ENCODE measurements at regions not wholly inside any gene's neighbourhood (a gene's known extent, or its start where the extent isn't known, plus 50 kb on each side); places are given as distances from the start of the nearest gene placed in this dataset.
"Not testable (repeated sequence)": the region's sequence is repeated elsewhere in the genome, so short reads cannot be mapped to it uniquely, and the experiment has no call there.

- DNase-seq, result no peak
Observed at GRCh38 chr13:23947893-23948292, 50.6 kb upstream of the C1QTNF9B start.

- DNase-seq, result no peak
Observed at GRCh38 chr13:23949200-23949599, 51.9 kb upstream of the C1QTNF9B start.

- DNase-seq, result no peak
Observed at GRCh38 chr13:23949736-23950135, 52.4 kb upstream of the C1QTNF9B start.

- no peak for DNase-seq
Observed at GRCh38 chr13:23950736-23951510, 53.6 kb upstream of the C1QTNF9B start.

- no peak for DNase-seq
Observed at GRCh38 chr13:23952796-23953195, 55.5 kb upstream of the C1QTNF9B start.

GRCh38 chr13:23953860-23954512 is 56.7 kb upstream of the C1QTNF9B start:
- no peak for DNase-seq

- DNase-seq, result no peak
Observed at GRCh38 chr13:23955064-23955463, 57.8 kb upstream of the C1QTNF9B start.

GRCh38 chr13:23956106-23956505 is 58.8 kb upstream of the C1QTNF9B start:
- DNase-seq, result no peak

- DNase-seq, result no peak
Observed at GRCh38 chr13:23957981-23958380, 60.7 kb upstream of the C1QTNF9B start.

- DNase-seq, result no peak
Observed at GRCh38 chr13:23959231-23959862, 62.0 kb upstream of the C1QTNF9B start.

- DNase-seq, result peak; percentile 14
Observed at GRCh38 chr13:23960566-23961156, 63.4 kb upstream of the C1QTNF9B start.

GRCh38 chr13:23963184-23963931 is 66.1 kb upstream of the C1QTNF9B start:
- no peak for DNase-seq

- no peak for DNase-seq
Observed at GRCh38 chr13:23963947-23964346, 66.6 kb upstream of the C1QTNF9B start.

- DNase-seq, result no peak
Observed at GRCh38 chr13:23965346-23965745, 68.0 kb upstream of the C1QTNF9B start.

GRCh38 chr13:23966221-23966690 is 69.0 kb upstream of the C1QTNF9B start:
- DNase-seq, result no peak

GRCh38 chr13:23966691-23967615 is 69.7 kb upstream of the C1QTNF9B start:
- DNase-seq, result no peak

- DNase-seq, result not testable (repeated sequence)
Observed at GRCh38 chr13:23967792-23968191, 70.5 kb upstream of the C1QTNF9B start.

- no peak for DNase-seq
Observed at GRCh38 chr13:23969647-23970046, 72.3 kb upstream of the C1QTNF9B start.

GRCh38 chr13:23979361-23980159 is 82.3 kb upstream of the C1QTNF9B start:
- DNase-seq, result peak; percentile 61

- peak; percentile 78 for DNase-seq
Observed at GRCh38 chr13:23980160-23980551, 82.9 kb upstream of the C1QTNF9B start.

GRCh38 chr13:23983671-23984070 is 86.4 kb upstream of the C1QTNF9B start:
- DNase-seq, result no peak

All from MV-4-11 (cell line).